ELF-1 (cell line): ENCODE measurements at regions not wholly inside any gene's neighbourhood (a gene's known extent, or its start where the extent isn't known, plus 50 kb on each side); places are given as distances from the start of the nearest gene placed in this dataset.
"Not testable (repeated sequence)": the region's sequence is repeated elsewhere in the genome, so short reads cannot be mapped to it uniquely, and the experiment has no call there.

ENCODE experiments used
- DNase-seq: peaks from one replicate; pipeline ENCODE4 v3.0.0-alpha.2; 2016; ENCODE audit warnings: low read depth, low spot score

GRCh38 chr9:102941868-102942267 lies 53.3 kb upstream of the CYLC2 start:
- DNase-seq = no peak

GRCh38 chr9:102922526-102922925 lies 72.6 kb upstream of the CYLC2 start:
- DNase-seq = no peak

GRCh38 chr9:102911185-102911584 lies 83.9 kb upstream of the CYLC2 start:
- no peak for DNase-seq

GRCh38 chr9:102905795-102906194 lies 89.3 kb upstream of the CYLC2 start:
- not testable (repeated sequence) for DNase-seq

GRCh38 chr9:102892025-102892424 lies 103.1 kb upstream of the CYLC2 start:
- DNase-seq = no peak

GRCh38 chr9:102888747-102889146 lies 106.4 kb upstream of the CYLC2 start:
- DNase-seq = not testable (repeated sequence)

- DNase-seq = no peak
These were observed 119.4 kb upstream of the CYLC2 start for GRCh38 chr9:102875687-102876086.

- DNase-seq = no peak
These were observed 127.6 kb upstream of the CYLC2 start for GRCh38 chr9:102867488-102867887.

- DNase-seq = no peak
These were observed 132.7 kb upstream of the CYLC2 start for GRCh38 chr9:102862478-102862877.

- DNase-seq = no peak
These were observed 139.5 kb upstream of the CYLC2 start for GRCh38 chr9:102855641-102856040.

- no peak for DNase-seq
These were observed 149.2 kb upstream of the CYLC2 start for GRCh38 chr9:102845827-102846371.

- DNase-seq = no peak
These were observed 150.4 kb upstream of the CYLC2 start for GRCh38 chr9:102844716-102845115.

GRCh38 chr9:102842423-102842822 lies 152.7 kb upstream of the CYLC2 start:
- no peak for DNase-seq

GRCh38 chr9:102841376-102841775 lies 153.8 kb upstream of the CYLC2 start:
- no peak for DNase-seq

GRCh38 chr9:102840335-102840734 lies 154.8 kb upstream of the CYLC2 start:
- no peak for DNase-seq

GRCh38 chr9:102832814-102833213 lies 162.3 kb upstream of the CYLC2 start:
- no peak for DNase-seq

- no peak for DNase-seq
These were observed 198.9 kb upstream of the CYLC2 start for GRCh38 chr9:102796244-102796643.

- no peak for DNase-seq
These were observed 199.6 kb upstream of the CYLC2 start for GRCh38 chr9:102795532-102795931.

- DNase-seq = no peak
These were observed 215.8 kb upstream of the CYLC2 start for GRCh38 chr9:102779356-102779755.

GRCh38 chr9:102778746-102779145 lies 216.4 kb upstream of the CYLC2 start:
- DNase-seq = no peak

- no peak for DNase-seq
These were observed 224.4 kb upstream of the CYLC2 start for GRCh38 chr9:102770704-102771103.

- no peak for DNase-seq
These were observed 225.8 kb upstream of the CYLC2 start for GRCh38 chr9:102769307-102769706.

- DNase-seq = no peak
These were observed 227.1 kb upstream of the CYLC2 start for GRCh38 chr9:102768002-102768401.

GRCh38 chr9:102767076-102767475 lies 228.1 kb upstream of the CYLC2 start:
- no peak for DNase-seq
